ENCODE measurements at regions not wholly inside any gene's neighbourhood (a gene's known extent, or its start where the extent isn't known, plus 50 kb on each side); places are given as distances from the start of the nearest gene placed in this dataset.

DNA sequence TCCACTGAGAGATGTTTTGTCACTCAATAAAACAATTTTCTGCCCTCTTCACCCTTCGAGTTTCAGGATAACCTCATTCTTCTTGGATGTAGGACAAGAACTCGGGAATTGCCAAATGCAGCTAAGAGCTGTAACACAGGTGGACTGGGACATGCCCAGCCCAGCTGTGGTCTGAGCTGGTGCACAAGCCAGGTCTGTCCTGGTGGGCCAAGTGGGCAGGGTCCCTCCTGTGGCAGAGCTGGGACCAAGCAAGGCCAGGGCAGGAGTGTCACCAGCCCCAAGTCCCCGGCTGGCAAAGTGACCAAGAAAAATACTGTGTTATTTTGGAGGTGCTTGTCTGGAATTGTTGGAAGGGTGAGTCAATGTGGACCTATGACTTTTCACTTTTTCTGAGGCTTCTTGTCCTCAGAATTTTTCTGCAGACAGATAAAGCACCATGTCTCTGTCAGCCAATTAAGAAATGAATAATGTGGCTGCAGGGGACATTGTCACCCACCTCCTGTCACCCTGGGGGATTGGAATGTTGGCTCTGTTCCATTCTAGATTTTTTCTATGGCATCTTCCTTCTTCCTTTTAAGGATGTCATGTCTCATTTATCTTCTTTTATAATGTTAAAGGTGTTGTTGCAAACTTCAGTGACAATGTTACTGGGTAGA lies 645.2 kb upstream of the EPHA6 start:
- Mint-ChIP-seq H3K27ac (no peak overlapping the region), H3K4me1 (no peaks in the 10 kb centered on the region)

GRCh38 chr3:96172917-96173316 lies 641.5 kb upstream of the EPHA6 start:
- DNase-seq (ENCODE audit: low spot score in 2 of 2) (no peak), ATAC-seq (no peak)
- Mint-ChIP-seq H3K27ac (no peak overlapping the region), H3K4me1 (no peaks in the 10 kb centered on the region), H3K4me3 (no peak overlapping the region), H3K9me3 (peaks cover 19% of the 10 kb centered on the region), H3K36me3 (no peaks in the 10 kb centered on the region)

More for the DNA sequence above, 645.2 kb upstream of the EPHA6 start:
- no peak overlapping the region for H3K4me3 Mint-ChIP-seq
- no peak for ATAC-seq
- H3K36me3 Mint-ChIP-seq, result no peaks in the 10 kb centered on the region
- DNase-seq (ENCODE audit: low spot score in 2 of 2), result no peak
- H3K9me3 Mint-ChIP-seq, result peaks cover 10% of the 10 kb centered on the region

- ATAC-seq (no peak), DNase-seq (ENCODE audit: low spot score in 2 of 2) (no peak)
- Mint-ChIP-seq H3K4me1 (no peaks in the 10 kb centered on the region), H3K27ac (no peak overlapping the region), H3K36me3 (no peaks in the 10 kb centered on the region), H3K9me3 (peaks cover 14% of the 10 kb centered on the region), H3K4me3 (no peak overlapping the region)
Observed at GRCh38 chr3:96175500-96175899, 638.9 kb upstream of the EPHA6 start.

DNA sequence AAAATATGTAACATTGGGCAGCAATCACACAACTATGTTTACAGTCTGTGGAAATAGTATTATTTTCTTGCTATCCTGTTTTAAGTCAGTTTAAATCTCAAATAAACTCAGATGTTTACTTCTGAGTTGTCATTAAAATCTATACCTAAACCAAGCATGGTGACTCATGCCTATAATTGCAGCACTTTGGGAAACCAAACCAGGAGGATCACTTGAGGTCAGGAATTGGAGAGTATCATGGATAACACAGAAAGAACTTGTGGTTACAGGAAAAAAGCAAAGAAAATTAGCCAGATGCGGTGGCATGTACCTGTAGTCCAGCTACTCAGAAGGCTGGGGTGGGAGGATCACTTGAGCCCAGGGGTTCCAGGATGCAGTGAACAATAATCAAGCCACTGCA lies 631.6 kb upstream of the EPHA6 start:
- Mint-ChIP-seq H3K27ac (no peak overlapping the region), H3K4me1 (no peaks in the 10 kb centered on the region), H3K36me3 (no peaks in the 10 kb centered on the region), H3K9me3 (peaks cover 10% of the 10 kb centered on the region), H3K4me3 (no peak overlapping the region)
- DNase-seq (ENCODE audit: low spot score in 2 of 2), result no peak
- no peak for ATAC-seq

GRCh38 chr3:96183871-96184270 lies 630.5 kb upstream of the EPHA6 start:
- H3K27ac Mint-ChIP-seq, result no peak overlapping the region
- H3K9me3 Mint-ChIP-seq, result peaks cover 12% of the 10 kb centered on the region
- ATAC-seq, result no peak
- no peak for DNase-seq (ENCODE audit: low spot score in 2 of 2)
- no peak overlapping the region for H3K4me3 Mint-ChIP-seq
- no peaks in the 10 kb centered on the region for H3K4me1 Mint-ChIP-seq
- no peaks in the 10 kb centered on the region for H3K36me3 Mint-ChIP-seq

GRCh38 chr3:96190024-96190616 lies 624.3 kb upstream of the EPHA6 start:
- H3K27ac Mint-ChIP-seq, result no peak overlapping the region
- no peaks in the 10 kb centered on the region for H3K36me3 Mint-ChIP-seq
- peaks cover 16% of the 10 kb centered on the region for H3K9me3 Mint-ChIP-seq
- no peaks in the 10 kb centered on the region for H3K4me1 Mint-ChIP-seq
- H3K4me3 Mint-ChIP-seq, result no peak overlapping the region
- DNase-seq (ENCODE audit: low spot score in 2 of 2) (no peak), ATAC-seq (no peak)

- Mint-ChIP-seq H3K36me3 (no peaks in the 10 kb centered on the region), H3K9me3 (peaks cover 9% of the 10 kb centered on the region), H3K4me1 (no peaks in the 10 kb centered on the region), H3K4me3 (no peak overlapping the region), H3K27ac (no peak overlapping the region)
- DNase-seq (ENCODE audit: low spot score in 2 of 2), result no peak
- ATAC-seq, result no peak
Observed at GRCh38 chr3:96192966-96193550, 621.3 kb upstream of the EPHA6 start.

DNA sequence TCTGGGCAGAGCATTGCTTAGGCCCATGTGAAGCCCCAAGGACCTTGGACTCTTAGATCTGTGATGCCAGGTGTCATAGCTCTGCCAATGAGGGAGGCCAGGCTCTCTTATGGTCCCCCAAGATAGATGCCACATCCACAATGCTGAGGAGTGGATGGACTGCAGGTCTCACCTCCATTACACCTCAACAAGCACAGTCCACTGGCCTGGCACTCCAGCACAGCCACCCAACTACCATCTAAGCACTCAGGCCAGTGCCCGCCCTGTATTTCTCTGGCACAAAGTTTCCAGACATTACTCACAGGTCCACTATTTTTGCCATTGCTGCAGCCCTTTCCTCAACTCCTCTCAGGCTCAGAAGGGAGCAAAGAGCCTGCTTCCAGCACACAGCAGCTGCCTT lies 613.5 kb upstream of the EPHA6 start:
- no peaks in the 10 kb centered on the region for H3K4me1 Mint-ChIP-seq
- ATAC-seq (peak; percentile 43), DNase-seq (ENCODE audit: low spot score in 2 of 2) (no peak)
- no peaks in the 10 kb centered on the region for H3K36me3 Mint-ChIP-seq
- H3K4me3 Mint-ChIP-seq, result no peak overlapping the region
- H3K27ac Mint-ChIP-seq, result no peak overlapping the region
- peaks cover 16% of the 10 kb centered on the region for H3K9me3 Mint-ChIP-seq

DNA sequence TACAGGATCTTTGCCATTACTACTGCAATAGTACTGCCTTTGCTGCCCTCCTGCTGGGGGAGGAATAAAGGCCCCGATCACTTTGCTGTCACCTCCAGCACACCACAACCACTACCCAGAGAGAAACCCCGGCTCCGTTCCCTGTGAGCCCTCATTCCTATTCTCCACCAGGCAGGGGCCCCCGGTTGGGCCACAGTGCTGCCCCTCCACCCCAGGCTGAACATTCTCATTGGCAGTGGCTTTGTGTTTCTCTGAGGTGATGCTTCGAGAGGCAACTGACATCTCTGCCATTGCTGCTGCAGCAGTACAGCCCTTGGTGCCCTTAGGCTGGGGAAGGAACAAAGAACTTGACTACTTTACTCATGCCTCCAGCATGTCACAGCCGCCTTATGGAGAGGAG lies 612.9 kb upstream of the EPHA6 start:
- no peak overlapping the region for H3K4me3 Mint-ChIP-seq

GRCh38 chr3:96202181-96202580 lies 612.2 kb upstream of the EPHA6 start:
- no peak for DNase-seq (ENCODE audit: low spot score in 2 of 2)
- no peak overlapping the region for H3K4me3 Mint-ChIP-seq
- peaks cover 16% of the 10 kb centered on the region for H3K9me3 Mint-ChIP-seq
- H3K4me1 Mint-ChIP-seq, result no peaks in the 10 kb centered on the region
- ATAC-seq, result no peak
- H3K27ac Mint-ChIP-seq, result no peak overlapping the region
- no peaks in the 10 kb centered on the region for H3K36me3 Mint-ChIP-seq

More for the DNA sequence above, 612.9 kb upstream of the EPHA6 start:
- peaks cover 16% of the 10 kb centered on the region for H3K9me3 Mint-ChIP-seq
- DNase-seq (ENCODE audit: low spot score in 2 of 2) (no peak), ATAC-seq (no peak)
- no peaks in the 10 kb centered on the region for H3K36me3 Mint-ChIP-seq
- no peaks in the 10 kb centered on the region for H3K4me1 Mint-ChIP-seq
- no peak overlapping the region for H3K27ac Mint-ChIP-seq

- no peak for DNase-seq (ENCODE audit: low spot score in 2 of 2)
- ATAC-seq, result no peak
- H3K27ac Mint-ChIP-seq, result no peak overlapping the region
- no peaks in the 10 kb centered on the region for H3K4me1 Mint-ChIP-seq
- no peak overlapping the region for H3K4me3 Mint-ChIP-seq
- no peaks in the 10 kb centered on the region for H3K36me3 Mint-ChIP-seq
- H3K9me3 Mint-ChIP-seq, result peaks cover 13% of the 10 kb centered on the region
Observed at GRCh38 chr3:96209699-96210098, 604.7 kb upstream of the EPHA6 start.

- H3K9me3 Mint-ChIP-seq, result peaks cover 18% of the 10 kb centered on the region
Observed at GRCh38 chr3:96213393-96213792, 601.0 kb upstream of the EPHA6 start.

GRCh38 chr3:96214941-96215340 lies 599.5 kb upstream of the EPHA6 start:
- no peaks in the 10 kb centered on the region for H3K36me3 Mint-ChIP-seq
- no peaks in the 10 kb centered on the region for H3K4me1 Mint-ChIP-seq
- no peak for ATAC-seq
- peaks cover 16% of the 10 kb centered on the region for H3K9me3 Mint-ChIP-seq
- H3K27ac Mint-ChIP-seq, result no peak overlapping the region
- H3K4me3 Mint-ChIP-seq, result no peak overlapping the region
- DNase-seq (ENCODE audit: low spot score in 2 of 2), result no peak

More at GRCh38 chr3:96213393-96213792, 601.0 kb upstream of the EPHA6 start:
- no peak overlapping the region for H3K27ac Mint-ChIP-seq
- no peaks in the 10 kb centered on the region for H3K36me3 Mint-ChIP-seq
- H3K4me1 Mint-ChIP-seq, result no peaks in the 10 kb centered on the region
- H3K4me3 Mint-ChIP-seq, result no peak overlapping the region
- ATAC-seq, result no peak
- DNase-seq (ENCODE audit: low spot score in 2 of 2), result no peak

- H3K36me3 Mint-ChIP-seq, result no peaks in the 10 kb centered on the region
- no peak for DNase-seq (ENCODE audit: low spot score in 2 of 2)
- no peak overlapping the region for H3K4me3 Mint-ChIP-seq
- no peaks in the 10 kb centered on the region for H3K4me1 Mint-ChIP-seq
- peaks cover 21% of the 10 kb centered on the region for H3K9me3 Mint-ChIP-seq
- no peak overlapping the region for H3K27ac Mint-ChIP-seq
- ATAC-seq, result no peak
Observed at GRCh38 chr3:96225494-96225893, 588.9 kb upstream of the EPHA6 start.

DNA sequence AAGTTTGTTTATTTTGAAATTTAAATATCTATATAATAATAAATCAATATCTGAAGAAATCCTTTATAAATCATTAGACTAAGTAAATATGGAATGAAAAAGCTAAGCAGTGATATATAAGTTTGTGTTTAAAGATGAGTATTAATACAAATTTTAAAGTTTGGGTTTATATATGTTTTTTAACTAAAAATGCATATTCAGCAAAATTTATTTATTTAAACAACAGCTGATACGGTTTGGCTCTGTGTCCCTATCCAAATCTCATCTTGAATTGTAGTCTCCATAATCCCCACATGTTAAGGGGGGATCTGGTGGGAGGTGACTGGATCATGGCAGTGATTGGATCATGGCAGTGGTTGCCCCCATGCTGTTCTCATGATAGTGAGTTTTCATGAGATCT lies 580.7 kb upstream of the EPHA6 start:
- no peaks in the 10 kb centered on the region for H3K4me1 Mint-ChIP-seq
- H3K36me3 Mint-ChIP-seq, result no peaks in the 10 kb centered on the region
- H3K4me3 Mint-ChIP-seq, result no peak overlapping the region
- DNase-seq (ENCODE audit: low spot score in 2 of 2) (no peak), ATAC-seq (no peak)
- H3K9me3 Mint-ChIP-seq, result peaks cover 9% of the 10 kb centered on the region
- H3K27ac Mint-ChIP-seq, result no peak overlapping the region

DNA sequence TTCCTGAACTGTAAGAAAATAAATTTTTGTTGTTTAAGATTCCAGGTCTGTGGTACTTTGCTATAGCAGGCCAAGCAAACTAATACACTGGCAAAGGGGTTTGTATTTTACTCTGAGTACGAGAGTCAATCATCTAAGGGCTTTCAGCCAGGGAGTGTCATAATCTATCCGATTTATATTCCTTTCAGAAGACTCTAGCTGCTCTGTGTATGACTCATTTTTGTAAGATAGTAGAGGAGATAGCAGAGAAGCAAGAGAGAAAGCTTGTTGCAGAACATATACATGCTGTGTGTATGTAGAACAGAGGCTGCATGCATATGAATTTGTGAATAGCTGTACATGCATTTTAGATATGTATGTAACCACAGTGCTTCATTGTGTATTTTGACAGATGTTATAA lies 577.9 kb upstream of the EPHA6 start:
- ATAC-seq (no peak), DNase-seq (ENCODE audit: low spot score in 2 of 2) (no peak)
- no peak overlapping the region for H3K4me3 Mint-ChIP-seq
- no peak overlapping the region for H3K27ac Mint-ChIP-seq
- H3K36me3 Mint-ChIP-seq, result no peaks in the 10 kb centered on the region
- no peaks in the 10 kb centered on the region for H3K4me1 Mint-ChIP-seq
- H3K9me3 Mint-ChIP-seq, result peaks cover 8% of the 10 kb centered on the region
